ENCODE measurements at regions not wholly inside any gene's neighbourhood (a gene's known extent, or its start where the extent isn't known, plus 50 kb on each side); places are given as distances from the start of the nearest gene placed in this dataset.
"Not testable (repeated sequence)": the region's sequence is repeated elsewhere in the genome, so short reads cannot be mapped to it uniquely, and the experiment has no call there.

DNA sequence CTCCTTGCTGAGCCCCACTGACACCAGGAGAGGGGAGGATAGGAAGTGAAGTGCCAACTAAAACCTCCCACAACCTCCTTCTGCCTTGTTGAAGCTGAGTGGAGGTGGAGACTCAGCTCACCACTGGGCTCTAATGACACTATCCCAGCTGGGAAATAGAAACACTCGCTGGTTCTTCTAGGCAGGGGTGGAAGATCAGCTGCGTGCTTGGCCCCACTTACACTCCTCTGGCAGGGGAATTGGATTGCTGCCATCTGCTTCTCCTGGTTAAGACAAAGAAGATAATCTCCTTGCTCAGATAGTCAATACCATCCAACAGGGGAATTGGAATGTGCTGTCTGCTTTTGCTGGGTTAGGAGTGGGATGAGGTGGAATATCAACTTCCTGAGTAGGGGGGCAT lies 392.5 kb downstream of the ZNF674 start:
- DNase-seq = no peak

DNA sequence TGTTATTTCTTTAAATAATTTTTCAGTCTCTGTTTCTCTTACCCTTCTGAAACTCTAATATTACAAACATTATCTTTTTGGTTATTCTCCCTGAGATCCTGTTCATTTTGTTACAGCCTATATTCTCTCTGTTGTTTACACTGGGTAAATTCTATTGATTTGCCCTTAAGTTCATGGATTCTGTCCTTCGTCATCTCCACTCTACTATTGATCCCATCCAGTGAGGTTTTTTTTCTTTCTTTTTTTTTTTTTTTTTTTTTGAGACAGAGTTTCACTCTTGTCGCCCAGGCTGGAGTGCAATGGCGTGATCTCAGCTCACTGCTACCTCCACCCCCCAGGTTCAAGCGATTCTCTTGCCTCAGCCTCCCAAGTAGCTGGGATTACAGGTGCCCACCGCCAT lies 393.9 kb downstream of the ZNF674 start:
- DNase-seq = not testable (repeated sequence)

DNA sequence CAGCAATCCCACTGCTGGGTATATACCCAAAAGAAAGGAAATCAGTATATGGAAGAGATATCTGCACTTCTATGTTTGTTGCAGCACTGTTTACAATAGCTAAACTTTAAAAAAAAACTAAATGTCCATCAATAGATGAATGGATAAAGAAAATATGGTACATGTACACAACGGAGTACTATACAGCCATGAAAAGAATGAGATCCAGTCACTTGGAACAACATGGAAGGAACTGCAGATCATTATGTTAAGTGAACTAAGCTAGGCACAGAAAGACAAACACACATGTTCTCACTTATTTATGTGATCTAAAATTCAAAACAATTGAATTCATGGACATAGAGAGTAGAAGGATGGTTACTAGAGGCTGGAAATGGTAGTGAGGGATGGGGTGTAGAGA lies 400.7 kb downstream of the ZNF674 start:
- DNase-seq = no peak

DNA sequence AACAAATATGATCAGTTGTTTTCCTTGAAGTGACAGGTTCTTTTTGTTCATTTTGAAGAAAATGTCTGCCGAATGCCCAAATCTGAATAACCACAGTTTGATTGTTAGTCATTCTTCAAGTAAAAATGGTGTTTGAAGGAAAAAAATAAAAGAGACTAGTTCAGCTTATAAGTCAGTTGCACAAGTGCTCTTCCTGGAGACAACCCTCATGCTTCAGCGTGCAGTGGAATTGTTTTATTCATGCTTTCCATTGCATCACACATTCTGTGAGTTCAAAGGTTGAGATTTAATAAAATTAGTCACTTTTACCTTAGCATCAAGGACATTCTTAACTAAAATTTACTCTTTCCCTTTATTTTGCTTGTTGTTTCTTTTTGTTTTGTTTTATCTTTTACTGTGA lies 404.9 kb downstream of the ZNF674 start:
- DNase-seq = no peak

DNA sequence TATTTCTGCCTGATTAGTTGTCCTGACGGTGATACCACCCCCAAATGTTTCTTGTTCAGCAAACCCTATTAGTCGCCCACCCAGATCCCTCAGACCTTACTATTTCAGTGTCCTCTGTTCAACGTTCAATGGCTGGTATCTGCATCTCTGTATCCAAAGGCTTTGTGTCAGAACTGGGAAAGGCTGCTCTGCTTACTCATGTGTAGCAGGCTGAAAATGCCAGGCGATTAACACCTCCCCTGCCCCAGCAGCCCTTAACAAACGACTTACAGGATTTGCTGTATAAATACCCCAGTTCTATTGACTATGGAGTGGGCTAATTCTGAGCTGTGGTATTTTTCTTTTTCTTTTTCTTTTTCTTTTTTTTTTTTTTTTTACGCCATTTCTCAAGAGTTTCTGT lies 415.0 kb downstream of the ZNF674 start:
- no peak for DNase-seq

DNA sequence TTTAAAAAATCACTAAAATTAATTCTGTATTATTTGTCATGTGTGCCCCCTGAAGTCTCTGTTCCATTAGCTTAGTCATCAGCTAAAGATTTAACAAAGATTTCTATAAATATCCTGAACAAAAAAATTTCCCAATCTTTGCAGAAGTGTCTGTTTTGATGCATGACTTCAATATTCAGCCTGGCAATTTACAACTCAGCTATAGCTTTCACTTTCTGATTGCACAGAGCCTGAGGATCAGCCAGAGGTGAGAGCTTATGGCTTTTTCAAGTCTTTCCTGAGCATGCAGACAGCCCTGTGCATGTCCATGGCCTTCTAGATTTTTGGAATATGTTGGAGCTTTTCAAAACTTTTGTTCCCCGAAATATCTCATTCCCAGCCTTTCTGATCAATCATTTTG lies 420.1 kb downstream of the ZNF674 start:
- no peak for DNase-seq

DNA sequence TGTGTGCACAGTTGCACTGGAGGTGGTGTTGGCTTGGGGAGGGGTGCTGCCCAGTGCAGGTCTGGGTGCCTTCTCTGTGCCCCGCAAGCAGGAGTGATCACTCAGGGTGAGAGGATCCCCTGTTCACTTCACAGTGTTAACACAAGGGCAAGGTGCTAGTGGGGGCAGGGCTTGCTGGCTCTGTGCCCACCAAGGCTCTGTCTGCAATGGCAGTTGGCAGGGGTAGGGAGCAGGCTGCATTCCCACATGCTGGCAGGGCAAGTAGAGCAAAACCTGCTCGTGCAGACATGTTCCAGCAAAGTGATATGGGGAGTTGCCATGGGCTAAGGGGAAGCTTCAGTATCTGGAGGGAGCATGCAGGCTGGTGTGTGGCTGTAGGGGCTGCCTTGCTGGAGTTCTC lies 428.0 kb downstream of the ZNF674 start:
- no peak for DNase-seq

DNA sequence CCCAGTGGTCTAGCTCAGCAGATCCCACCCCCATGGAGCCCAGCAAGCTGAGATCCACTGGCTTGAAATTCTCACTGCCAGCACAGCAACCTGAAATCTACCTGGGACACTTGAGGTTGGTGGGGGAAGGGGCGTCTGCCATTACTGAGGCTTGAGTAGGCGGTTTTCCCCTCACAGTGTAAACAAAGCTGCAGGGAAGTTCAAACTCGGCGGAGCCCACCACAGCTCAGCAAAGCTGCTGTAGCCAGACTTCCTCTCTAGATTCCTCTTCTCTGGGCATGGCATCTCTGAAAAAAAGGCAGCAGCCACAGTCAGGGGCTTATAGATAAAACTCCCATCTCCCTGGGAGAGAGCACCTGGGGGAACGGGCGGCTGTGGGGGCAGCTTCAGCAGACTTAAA lies 457.9 kb downstream of the ZNF674 start:
- DNase-seq = not testable (repeated sequence)

DNA sequence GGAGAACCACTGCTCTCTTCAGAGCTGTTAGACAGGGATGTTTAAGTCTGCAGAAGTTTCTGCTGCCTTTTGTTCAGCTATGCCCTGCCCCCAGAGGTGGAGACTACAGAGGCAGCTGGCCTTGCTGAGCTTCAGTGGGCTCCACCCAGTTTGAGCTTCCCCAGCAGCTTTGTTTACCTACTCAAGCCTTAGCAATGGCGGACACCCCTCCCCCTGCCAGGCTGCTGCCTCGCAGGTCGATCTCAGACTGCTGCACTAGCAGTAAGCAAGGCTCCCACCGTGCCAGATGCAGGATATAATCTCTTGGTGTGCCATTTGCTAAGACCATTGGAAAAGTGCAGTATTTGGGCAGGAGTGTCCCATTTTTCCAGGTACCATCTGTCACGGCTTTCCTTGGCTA lies 465.1 kb downstream of the ZNF674 start:
- DNase-seq = not testable (repeated sequence)

DNA sequence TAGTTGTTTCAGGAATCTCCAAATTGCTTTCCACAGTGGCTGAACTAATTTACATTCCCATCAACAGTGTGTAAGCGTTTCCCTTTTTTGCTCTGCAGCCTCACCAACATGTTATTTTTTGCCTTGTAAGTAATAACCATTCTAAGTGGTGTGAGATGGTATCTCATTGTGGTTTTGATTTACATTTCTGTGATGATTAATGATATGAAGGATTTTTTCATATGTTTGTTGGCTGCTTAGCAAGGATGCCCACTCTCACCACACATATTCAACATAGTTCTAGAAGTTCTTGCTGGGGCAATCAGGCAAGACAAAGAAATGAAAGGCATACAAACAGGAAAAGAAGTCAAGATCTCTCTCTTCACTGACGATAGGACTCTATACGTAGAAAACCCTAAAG lies 472.4 kb downstream of the ZNF674 start:
- no peak for DNase-seq

DNA sequence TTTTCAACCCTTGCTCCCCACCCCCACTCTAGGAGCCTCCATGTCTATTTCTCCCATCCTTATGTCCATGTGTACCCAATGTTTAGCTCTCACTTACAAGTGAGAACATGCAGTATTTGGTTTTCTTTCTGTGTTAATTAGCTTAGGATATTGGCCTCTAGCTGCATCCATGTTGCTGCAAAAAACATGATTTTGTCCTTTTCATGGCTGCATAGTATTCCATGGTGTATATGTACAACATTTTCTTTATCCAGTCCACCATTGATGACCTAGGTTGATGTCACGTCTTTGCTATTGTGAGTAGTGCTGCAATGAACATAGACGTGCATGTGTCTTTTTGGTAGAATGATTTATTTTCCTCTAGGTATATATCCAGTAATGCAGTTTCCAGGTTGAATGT lies 472.8 kb downstream of the ZNF674 start:
- DNase-seq = no peak

DNA sequence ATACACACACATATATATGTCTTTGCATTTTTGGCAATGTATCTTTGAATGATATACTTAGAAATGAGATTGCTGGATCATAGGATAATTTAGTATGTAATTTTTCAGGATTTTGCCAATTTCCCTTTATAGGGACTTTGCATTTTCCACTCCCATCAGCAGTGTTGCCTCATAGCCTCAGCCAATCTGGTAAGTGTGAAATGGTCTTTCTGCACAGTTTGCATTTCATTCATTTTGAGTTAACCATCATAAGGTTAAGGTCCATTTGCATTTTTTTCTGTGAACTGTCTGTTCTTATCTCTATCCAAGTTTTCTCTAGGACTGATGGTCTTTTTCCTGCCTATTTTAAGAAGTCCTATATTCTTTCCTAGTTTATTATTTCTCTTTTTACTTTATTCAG lies 474.8 kb downstream of the ZNF674 start:
- DNase-seq = no peak

DNA sequence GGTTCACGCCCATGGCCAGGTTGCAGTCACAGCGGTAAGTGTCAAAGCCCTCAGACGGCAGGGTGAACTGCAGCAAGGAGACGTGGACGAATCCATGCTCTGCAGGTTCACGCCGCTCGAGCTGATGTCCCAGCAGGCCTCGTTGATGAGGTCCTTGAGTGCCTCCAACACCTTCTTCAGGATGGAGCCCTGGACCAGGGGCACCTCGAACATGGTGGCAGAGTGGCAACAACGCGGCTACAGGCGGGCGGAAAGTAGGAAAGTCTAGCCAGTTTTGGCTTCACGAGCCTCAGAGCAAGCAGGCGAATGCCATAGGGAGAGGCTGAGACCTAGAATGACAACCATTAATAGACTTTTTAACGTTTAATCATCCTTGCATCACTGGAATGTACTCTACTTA lies 485.9 kb downstream of the ZNF674 start:
- no peak for DNase-seq

DNA sequence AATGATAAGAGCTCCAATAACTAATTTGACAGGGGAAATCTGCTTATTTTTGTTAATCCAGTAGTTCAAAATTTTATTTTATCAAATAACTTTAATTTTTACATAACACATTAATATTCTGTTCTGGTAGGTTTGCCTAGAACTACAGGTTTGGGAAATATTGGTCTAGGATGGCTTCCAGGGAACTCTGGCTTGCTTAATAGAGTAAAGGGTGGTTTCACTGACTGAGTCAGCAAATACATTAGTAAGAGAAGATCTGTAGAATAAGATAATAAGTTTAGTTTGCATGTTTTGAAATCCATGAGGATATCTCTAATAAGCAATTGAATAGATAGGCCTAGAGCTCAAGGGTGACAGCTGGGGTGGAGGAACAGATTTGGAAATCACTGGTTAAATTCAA lies 500.7 kb downstream of the ZNF674 start:
- DNase-seq = no peak

DNA sequence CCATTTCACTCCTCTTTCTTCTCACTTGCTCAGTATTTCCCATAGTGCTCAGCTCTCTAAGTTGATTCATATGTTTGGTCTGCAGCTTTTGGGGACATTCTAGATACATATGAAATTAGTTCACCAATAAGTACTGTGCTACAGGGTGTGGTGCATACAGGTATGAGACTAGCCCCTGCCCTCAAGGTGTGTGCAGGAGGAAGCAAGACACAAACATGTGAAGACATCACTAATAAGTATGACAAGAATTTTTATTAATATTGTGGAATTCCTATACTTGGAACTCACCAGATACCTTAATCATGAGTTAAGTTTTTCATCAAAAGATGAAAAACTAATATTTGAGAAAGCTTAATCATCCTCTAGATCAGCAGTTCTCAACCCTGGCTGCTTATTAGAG lies 505.2 kb downstream of the ZNF674 start:
- no peak for DNase-seq

DNA sequence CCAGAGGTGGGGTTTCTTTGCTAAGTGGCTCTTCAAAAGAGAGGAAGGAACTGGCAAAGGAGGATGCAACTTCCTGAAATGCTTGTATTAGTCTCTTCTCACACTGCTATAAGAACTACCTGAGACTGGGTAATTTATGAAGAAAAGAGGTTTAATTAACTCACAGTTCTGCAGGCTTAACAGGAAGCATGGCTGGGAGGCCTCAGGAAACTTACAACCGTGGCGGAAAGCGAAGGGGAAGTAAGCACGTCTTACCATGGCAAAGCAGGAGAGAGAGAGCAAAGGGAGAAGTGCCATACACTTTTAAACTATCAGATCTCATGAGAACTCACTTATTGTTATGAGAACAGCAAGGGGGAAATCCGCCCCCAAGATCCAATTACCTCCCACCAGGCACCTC lies 505.7 kb downstream of the ZNF674 start:
- no peak for DNase-seq

DNA sequence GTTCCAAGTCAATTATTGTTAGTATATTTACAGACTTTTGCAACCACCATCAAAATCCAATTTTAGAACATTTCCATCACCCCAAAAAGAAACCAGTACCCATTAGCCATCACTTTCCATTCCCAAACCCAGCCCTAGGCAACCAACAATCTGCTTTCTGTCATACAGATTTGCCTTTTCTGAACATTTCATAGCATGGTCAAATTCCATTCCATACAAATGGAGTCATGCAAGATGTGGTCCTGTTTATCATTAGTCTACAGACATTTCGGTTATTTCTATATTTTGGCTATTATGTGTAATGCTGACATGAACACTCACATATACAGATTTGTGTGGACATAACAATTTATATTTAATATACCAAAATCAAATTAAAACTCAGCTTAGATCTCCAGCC lies 508.7 kb downstream of the ZNF674 start:
- no peak for DNase-seq

DNA sequence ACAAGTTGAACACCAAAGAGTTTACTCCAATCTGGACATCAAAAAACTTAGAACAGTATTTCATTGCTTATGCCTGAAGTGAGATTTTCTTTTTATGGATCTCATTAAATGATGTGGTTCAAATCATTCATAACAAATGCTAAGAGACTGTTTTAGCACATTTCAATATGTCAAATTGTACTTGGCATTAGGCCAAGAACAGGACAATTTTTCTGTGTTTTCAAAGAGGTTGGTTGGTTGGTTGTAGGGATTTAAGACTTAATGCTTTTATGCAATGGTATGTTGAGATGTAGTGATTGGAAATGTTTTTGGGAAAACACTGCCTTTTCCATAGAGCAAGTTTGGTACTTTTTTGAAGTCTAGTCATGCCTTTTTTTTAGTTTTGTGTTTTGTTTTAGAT lies 510.4 kb downstream of the ZNF674 start:
- no peak for DNase-seq

DNA sequence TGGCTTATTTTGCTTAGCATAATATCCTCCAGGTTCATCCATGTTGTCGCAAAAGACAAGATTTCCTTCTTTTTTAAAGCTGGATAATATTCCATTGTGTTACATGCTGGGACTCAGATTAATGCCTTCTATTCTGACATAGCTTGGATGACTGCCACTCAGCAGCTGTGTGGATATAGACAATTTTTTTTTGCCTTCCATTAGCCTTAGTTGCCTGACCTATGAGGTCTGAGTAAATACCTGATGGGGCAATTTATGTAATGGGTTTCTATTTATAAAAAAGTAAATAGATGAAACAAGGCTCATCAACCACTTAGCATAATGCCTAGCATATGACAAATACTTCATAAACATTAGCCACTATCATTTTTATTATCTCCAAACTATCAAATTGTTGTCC lies 515.4 kb downstream of the ZNF674 start:
- DNase-seq = no peak

DNA sequence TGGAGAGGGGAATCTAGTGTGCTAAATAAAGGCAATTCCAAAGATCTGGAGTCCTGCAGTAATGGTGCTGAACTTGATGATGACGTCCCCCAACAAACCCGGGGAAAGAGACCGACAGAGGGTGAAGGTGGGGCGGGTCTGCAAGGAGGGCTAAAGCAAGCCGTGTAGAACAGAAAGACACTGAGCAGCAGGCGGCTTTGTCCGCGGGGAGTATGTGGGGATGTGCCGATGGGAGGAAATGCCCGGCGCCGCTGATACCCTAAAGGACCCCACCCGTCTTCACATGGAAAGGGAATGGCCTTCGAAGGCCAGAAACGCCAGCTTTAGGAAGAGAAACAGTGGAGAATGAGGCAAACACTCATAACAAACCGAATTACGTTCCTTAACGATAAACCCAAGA lies 528.9 kb downstream of the ZNF674 start:
- no peak for DNase-seq

DNA sequence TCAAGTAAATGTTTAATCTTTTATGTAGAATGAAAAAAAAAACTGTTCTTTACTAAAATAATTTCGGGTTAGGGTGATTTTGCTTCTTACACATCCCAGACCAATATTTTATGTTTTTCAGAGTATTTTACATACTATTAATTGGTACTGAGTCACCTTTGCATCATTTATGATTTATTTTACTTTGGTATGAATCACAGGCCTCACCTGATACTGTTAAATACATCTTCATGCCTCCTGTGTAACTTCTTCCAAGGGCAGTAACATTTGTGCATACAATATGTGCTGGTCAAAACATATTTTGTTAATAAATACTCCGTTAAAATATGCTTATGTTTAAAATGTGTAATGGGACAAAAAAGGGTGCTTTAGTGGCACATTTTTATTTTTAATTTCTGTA lies 529.6 kb downstream of the ZNF674 start:
- no peak for DNase-seq

DNA sequence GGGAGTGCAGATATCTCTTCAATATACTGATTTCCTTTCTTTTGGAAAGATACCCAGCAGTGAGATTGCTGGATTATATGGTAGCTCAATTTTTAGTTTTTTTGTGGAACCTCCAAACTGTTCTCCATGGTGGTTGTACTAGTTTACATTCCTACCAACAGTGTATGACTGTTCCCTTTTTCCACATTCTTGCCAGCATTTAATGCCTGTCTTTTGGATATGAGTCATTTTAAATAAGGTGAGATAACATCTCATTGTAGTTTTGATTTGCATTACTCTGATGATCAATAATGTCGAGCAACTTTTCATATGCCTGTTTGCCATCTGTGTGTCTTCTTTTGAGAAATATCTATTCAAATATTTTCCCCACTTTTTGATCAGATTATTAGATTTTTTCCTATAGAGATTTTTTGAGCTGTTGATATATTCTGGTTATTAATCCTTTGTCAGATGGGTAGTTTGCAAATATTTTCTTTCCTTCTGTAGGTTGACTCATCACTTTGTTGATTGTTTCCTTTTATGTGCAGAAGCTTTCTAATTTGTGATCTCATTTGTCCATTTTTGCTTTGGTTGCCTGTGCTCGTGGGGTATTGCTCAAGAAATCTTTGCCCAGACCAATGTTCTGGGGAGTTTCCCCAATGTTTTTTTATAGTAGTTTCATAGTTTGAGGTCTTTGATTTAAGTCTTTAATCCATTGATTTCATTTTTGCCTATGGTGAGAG lies 552.7 kb downstream of the ZNF674 start:
- no peak for DNase-seq

DNA sequence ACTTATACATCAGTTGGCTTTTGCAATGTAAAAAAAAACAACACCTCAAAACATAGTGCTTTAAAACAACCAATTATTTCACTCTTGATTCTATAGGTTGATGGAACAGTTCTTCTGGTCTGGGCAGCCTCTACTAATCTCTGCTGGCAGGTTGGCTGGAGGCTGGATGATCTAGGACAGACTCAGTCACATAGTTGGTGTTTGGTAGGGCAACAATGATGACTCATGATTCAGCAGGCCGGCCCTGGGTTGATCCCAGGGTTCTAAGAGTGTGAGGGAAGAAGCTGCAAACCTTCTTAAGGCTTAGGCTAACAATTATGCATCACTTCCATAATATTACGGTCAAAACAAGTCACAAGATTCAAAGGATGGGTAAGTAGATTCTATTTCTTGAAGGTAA lies 558.2 kb downstream of the ZNF674 start:
- no peak for DNase-seq

DNA sequence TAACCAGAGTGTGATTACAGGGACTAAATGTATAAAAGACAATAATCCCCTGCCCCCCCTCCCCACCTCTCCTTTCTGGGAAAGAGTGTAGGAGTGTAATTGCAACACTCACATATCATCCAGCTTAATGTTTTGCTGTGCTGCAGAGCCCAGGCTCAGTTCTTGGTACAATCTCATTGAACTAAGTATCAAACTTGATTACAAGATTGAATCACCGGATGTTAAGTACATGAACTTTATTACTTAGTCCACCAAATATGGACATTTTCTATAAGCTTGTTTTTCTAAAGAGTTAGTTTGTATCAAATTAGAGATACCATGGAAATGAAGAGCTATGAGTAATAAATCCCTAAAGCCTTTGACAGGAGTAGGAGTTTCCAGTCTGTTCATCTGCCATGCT lies 559.1 kb downstream of the ZNF674 start:
- DNase-seq = no peak

DNA sequence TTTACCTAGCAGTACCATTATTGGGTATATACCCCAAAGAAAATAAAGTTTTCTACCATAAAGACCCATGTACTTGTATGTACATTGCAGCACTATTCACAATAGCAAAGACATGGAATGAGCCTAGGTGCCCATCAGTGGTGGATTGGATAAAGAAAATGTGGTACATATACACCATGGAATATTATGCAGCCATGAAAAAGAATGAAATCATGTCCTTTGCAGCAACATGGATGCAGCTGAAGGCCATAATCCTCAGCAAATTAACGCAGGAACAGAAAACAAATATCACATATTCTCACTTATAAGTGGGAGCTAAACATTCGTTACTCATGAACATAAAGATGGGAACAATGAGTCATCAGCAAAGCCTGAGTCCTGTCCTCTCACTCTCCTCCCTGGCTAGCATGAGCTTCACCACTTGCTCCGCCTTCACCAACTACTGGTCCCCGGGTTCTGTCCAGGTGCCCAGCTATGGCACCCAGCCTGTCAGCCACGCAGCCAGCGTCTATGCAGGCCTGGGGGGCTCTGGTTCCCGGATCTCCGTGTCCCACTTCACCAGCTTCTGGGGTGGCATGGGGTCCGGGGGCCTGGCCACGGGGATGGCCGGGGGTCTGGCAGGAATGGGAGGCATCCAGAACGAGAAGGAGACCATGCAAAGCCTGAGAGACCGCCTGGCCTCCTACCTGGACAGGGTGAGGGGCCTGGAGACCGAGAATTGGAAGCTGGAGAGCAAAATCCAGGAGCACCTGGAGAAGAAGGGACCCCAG lies 562.1 kb downstream of the ZNF674 start:
- DNase-seq = not testable (repeated sequence)

Measured in dermis blood vessel endothelial cell (primary cell).